Stimulated activated CD4-positive, alpha-beta T cell treated with anti-CD3 and anti-CD28 coated beads, Interleukin-12 subunit alpha, Interleukin-12 subunit beta, amount 100 ng/mL, for 24 hours (primary cell): ENCODE measurements at regions not wholly inside any gene's neighbourhood (a gene's known extent, or its start where the extent isn't known, plus 50 kb on each side); places are given as distances from the start of the nearest gene placed in this dataset.
"Not testable (repeated sequence)": the region's sequence is repeated elsewhere in the genome, so short reads cannot be mapped to it uniquely, and the experiment has no call there.

ENCODE experiments used
- DNase-seq, 2 experiments: peaks; one replicate each; pipeline ENCODE4 v3.0.0-alpha.2; 2020; ENCODE audit warnings: low read depth in 2 of 2

GRCh38 chr2:235217846-235218245, 266.0 kb downstream of the SH3BP4 start:
- DNase-seq, result no peak

- no peak for DNase-seq
Measured at GRCh38 chr2:235218486-235218907, 266.7 kb downstream of the SH3BP4 start.

- DNase-seq, result no peak
Measured at GRCh38 chr2:235219048-235219447, 267.2 kb downstream of the SH3BP4 start.

- no peak for DNase-seq
Measured at GRCh38 chr2:235220331-235220730, 268.5 kb downstream of the SH3BP4 start.

- no peak for DNase-seq
Measured at GRCh38 chr2:235223011-235223410, 270.8 kb upstream of the AGAP1 start.

GRCh38 chr2:235224410-235224809, 269.4 kb upstream of the AGAP1 start:
- DNase-seq, result no peak

GRCh38 chr2:235225261-235225660, 268.6 kb upstream of the AGAP1 start:
- no peak for DNase-seq

GRCh38 chr2:235227590-235227989, 266.3 kb upstream of the AGAP1 start:
- DNase-seq, result no peak

GRCh38 chr2:235228422-235228821, 265.4 kb upstream of the AGAP1 start:
- not testable (repeated sequence) for DNase-seq

GRCh38 chr2:235229236-235229635, 264.6 kb upstream of the AGAP1 start:
- no peak for DNase-seq

GRCh38 chr2:235230821-235231601, 262.8 kb upstream of the AGAP1 start:
- DNase-seq, result no peak

- no peak for DNase-seq
Measured at GRCh38 chr2:235232449-235233433, 261.1 kb upstream of the AGAP1 start.

GRCh38 chr2:235234736-235235135, 259.1 kb upstream of the AGAP1 start:
- no peak for DNase-seq

- no peak for DNase-seq
Measured at GRCh38 chr2:235235977-235236767, 257.7 kb upstream of the AGAP1 start.

GRCh38 chr2:235238537-235238936, 255.3 kb upstream of the AGAP1 start:
- no peak for DNase-seq

- no peak for DNase-seq
Measured at GRCh38 chr2:235240574-235240973, 253.3 kb upstream of the AGAP1 start.

GRCh38 chr2:235244255-235245220, 249.3 kb upstream of the AGAP1 start:
- no peak for DNase-seq

GRCh38 chr2:235247001-235247400, 246.8 kb upstream of the AGAP1 start:
- DNase-seq, result no peak

- DNase-seq, result no peak
Measured at GRCh38 chr2:235255693-235256092, 238.2 kb upstream of the AGAP1 start.

- no peak for DNase-seq
Measured at GRCh38 chr2:235257590-235257989, 236.3 kb upstream of the AGAP1 start.

GRCh38 chr2:235262750-235263149, 231.1 kb upstream of the AGAP1 start:
- no peak for DNase-seq
